ENCODE measurements at regions not wholly inside any gene's neighbourhood (a gene's known extent, or its start where the extent isn't known, plus 50 kb on each side); places are given as distances from the start of the nearest gene placed in this dataset.

- TF ChIP-seq CTCF (IDR thresholded peaks at IDR 0.05) (no peak), POLR2A (IDR thresholded peaks at IDR 0.05) (no peak)
These were observed 69.7 kb upstream of the DCBLD2 start for GRCh38 chr3:98971169-98971681.

All from sigmoid colon (tissue), 3 donors.